Activated CD4-positive, alpha-beta T cell treated with anti-CD3 and anti-CD28 coated beads for 36 hours (primary cell): ENCODE measurements at regions not wholly inside any gene's neighbourhood (a gene's known extent, or its start where the extent isn't known, plus 50 kb on each side); places are given as distances from the start of the nearest gene placed in this dataset.

Experiments used
- ATAC-seq: fragments of 200-7000 bp; cut with Tn5 transposase; one replicate; pipeline ENCODE4 v1.10.0; 2021; ENCODE audit warnings: mild to moderate bottlenecking, moderate library complexity
- CTCF ChIA-PET: fragments of 350-600 bp; sonication (Branson Sonifier 250); formaldehyde crosslinking; loops from one replicate; lab custom pipeline; 2021; ENCODE audit warnings: antibody characterized with exemption; lab: Charles Lee
- POLR2A ChIA-PET: fragments of 350-600 bp; sonication (Branson Sonifier 250); formaldehyde crosslinking; loops from one replicate; lab custom pipeline; 2021; ENCODE audit warnings: antibody characterized with exemption, inconsistent platforms; lab: Charles Lee
- DNase-seq: peaks from one replicate; pipeline ENCODE4 v3.0.0-alpha.2; 2020
- H3K27ac Mint-ChIP-seq: one replicate; pipeline ENCODE4 v1.8.0; 2021; ENCODE audit warnings: mixed read lengths
- H3K27me3 Mint-ChIP-seq: one replicate; pipeline ENCODE4 v1.8.0; 2021; ENCODE audit warnings: mixed read lengths
- H3K36me3 Mint-ChIP-seq: one replicate; pipeline ENCODE4 v1.8.0; 2021; ENCODE audit warnings: low read depth, mixed read lengths
- H3K4me1 Mint-ChIP-seq: one replicate; pipeline ENCODE4 v1.8.0; 2021; ENCODE audit warnings: mixed read lengths
- H3K4me3 Mint-ChIP-seq: one replicate; pipeline ENCODE4 v1.8.0; 2021; ENCODE audit warnings: mild to moderate bottlenecking, moderate library complexity, mixed read lengths
- H3K9me3 Mint-ChIP-seq: one replicate; pipeline ENCODE4 v1.8.0; 2021; ENCODE audit warnings: low read depth, mixed read lengths
- intact Hi-C, 2 experiments: fragments of 100-400 bp; cut with DNase I in 1 of 2; cut with micrococcal nuclease in 1 of 2; formaldehyde crosslinking; loops; one replicate each; pipeline versions ENCODE4 v1.14.2 to v1.15.1; 2022 to 2024; cut with DNase I, micrococcal nuclease

DNA sequence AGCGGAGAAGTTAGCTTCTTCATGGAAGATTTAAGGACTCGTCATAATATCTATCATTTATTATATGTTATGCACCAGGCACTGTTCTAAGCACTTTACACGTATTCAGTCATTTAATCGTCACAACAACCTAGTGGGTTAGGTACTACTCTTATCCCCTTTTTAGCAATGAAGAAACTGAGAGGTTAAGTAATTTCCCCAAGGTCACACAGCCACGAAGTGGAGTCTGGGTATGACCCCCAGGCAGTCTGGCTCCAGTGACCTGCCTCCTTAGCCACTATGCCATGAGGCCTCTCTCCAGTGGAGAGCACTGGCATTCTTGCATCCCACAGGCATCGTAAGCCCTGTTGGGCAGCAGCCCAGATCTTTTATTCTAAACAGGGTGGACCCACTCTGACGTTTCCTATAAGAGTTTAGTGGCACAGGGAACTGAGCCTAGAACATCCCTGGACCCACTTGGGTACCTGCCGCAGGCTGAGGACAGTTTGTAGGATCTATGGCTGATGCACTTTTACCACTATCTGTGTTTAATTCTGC is 123.0 kb downstream of the NAV1 start:
- H3K27ac Mint-ChIP-seq, result no peak overlapping the region
- H3K27me3 Mint-ChIP-seq, result peaks cover 3% of the 10 kb centered on the region

GRCh38 chr1:201662646-201663045 is 123.7 kb downstream of the NAV1 start:
- ChIA-PET POLR2A (no interaction called here), CTCF (interaction anchor here (0.8 kb wide), 1 partner anchor 27 kb away, joined by 4 read pairs; no protein-coding TSS in a partner anchor)
- no peak for DNase-seq
- Mint-ChIP-seq H3K27me3 (peaks cover 3% of the 10 kb centered on the region), H3K9me3 (no peaks in the 10 kb centered on the region), H3K4me3 (no peak overlapping the region), H3K36me3 (no peaks in the 10 kb centered on the region), H3K4me1 (no peaks in the 10 kb centered on the region), H3K27ac (no peak overlapping the region)
- intact Hi-C loops, result no loop called here
- ATAC-seq, result no peak

More for the DNA sequence above, 123.0 kb downstream of the NAV1 start:
- H3K4me1 Mint-ChIP-seq, result no peaks in the 10 kb centered on the region
- no peak for ATAC-seq
- no peak for DNase-seq
- ChIA-PET POLR2A (interaction anchor here (0.6 kb wide), 1 partner anchor 11 kb away, joined by 3 read pairs; no protein-coding TSS in a partner anchor), CTCF (no interaction called here)
- no peaks in the 10 kb centered on the region for H3K9me3 Mint-ChIP-seq
- intact Hi-C loops, result no loop called here
- H3K4me3 Mint-ChIP-seq, result no peak overlapping the region
- H3K36me3 Mint-ChIP-seq, result no peaks in the 10 kb centered on the region

DNA sequence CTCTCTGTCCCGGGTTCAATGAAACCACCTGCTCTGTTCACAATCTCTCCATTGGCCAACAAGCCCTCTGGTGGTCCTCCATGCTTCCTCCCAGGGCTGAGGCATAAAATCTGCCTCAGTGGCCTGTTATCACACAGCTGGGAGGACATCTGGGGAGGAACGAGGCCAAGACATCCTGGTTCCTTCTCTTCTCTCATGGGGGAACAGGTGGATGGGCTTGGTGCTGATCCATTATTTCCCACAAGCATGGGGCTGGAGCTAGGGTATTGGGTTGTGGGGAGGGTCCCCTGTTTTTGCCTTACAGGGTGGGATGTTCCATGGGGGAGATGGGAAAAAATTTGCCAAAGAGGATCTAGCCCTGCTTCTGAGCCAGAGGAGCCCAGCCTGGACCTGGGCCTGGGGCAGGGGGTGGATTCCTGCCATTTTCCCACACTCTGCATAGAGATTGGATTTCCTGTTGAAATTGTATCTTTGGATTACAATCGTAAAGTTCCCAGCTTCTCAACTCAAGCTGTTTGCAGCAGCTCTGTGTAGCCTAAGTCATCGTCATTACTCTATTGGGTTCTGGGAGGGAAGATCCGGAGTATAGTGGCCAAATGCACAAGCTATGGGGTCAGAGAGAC is 124.7 kb downstream of the NAV1 start:
- ATAC-seq (no peak), DNase-seq (no peak)
- H3K27me3 Mint-ChIP-seq, result peaks cover 3% of the 10 kb centered on the region
- H3K36me3 Mint-ChIP-seq, result no peaks in the 10 kb centered on the region
- ChIA-PET CTCF (interaction anchor here (0.5 to 0.8 kb wide), 2 partner anchors 28 to 201 kb away, joined by 3 to 4 read pairs; no protein-coding TSS in a partner anchor), POLR2A (no interaction called here)
- intact Hi-C loops, result no loop called here
- H3K4me1 Mint-ChIP-seq, result no peaks in the 10 kb centered on the region
- H3K4me3 Mint-ChIP-seq, result no peak overlapping the region
- no peaks in the 10 kb centered on the region for H3K9me3 Mint-ChIP-seq
- H3K27ac Mint-ChIP-seq, result no peak overlapping the region

DNA sequence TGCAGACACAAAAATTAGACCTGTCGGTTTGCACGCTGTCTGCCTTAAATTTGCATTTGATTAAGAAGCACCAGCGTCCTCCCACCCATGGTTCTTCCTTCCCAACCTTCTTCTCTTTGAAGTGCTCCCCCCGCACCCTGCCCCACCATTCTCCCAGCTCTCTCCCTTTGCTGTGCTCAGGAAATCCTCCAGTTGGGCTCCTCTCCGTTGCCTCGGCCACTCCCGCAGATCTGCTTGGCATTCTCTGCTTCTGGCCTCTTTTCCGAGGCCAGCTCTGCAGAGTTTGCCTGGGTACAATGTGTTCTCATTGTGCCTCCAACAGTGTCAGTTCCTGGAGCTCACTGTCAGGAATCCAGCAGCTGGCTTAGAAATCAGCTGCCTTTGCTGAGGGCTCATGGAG is 126.1 kb downstream of the NAV1 start:
- Mint-ChIP-seq H3K9me3 (no peaks in the 10 kb centered on the region), H3K4me1 (no peaks in the 10 kb centered on the region), H3K36me3 (no peaks in the 10 kb centered on the region), H3K4me3 (no peak overlapping the region), H3K27me3 (peaks cover 3% of the 10 kb centered on the region), H3K27ac (no peak overlapping the region)
- CTCF ChIA-PET, result no interaction called here
- ATAC-seq, result no peak
- intact Hi-C loops, result no loop called here
- DNase-seq, result no peak
- POLR2A ChIA-PET, result no interaction called here

- no peak overlapping the region for H3K27ac Mint-ChIP-seq
- peaks cover 3% of the 10 kb centered on the region for H3K27me3 Mint-ChIP-seq
- H3K4me3 Mint-ChIP-seq, result no peak overlapping the region
- H3K4me1 Mint-ChIP-seq, result no peaks in the 10 kb centered on the region
- ChIA-PET CTCF (no interaction called here), POLR2A (no interaction called here)
- ATAC-seq, result no peak
- H3K9me3 Mint-ChIP-seq, result no peaks in the 10 kb centered on the region
- no peaks in the 10 kb centered on the region for H3K36me3 Mint-ChIP-seq
- no peak for DNase-seq
- intact Hi-C loops, result no loop called here
Observed at GRCh38 chr1:201666102-201666501, 127.2 kb downstream of the NAV1 start.

GRCh38 chr1:201666645-201667044 is 127.7 kb downstream of the NAV1 start:
- no peak overlapping the region for H3K4me3 Mint-ChIP-seq
- H3K27me3 Mint-ChIP-seq, result peaks cover 3% of the 10 kb centered on the region
- no peaks in the 10 kb centered on the region for H3K4me1 Mint-ChIP-seq
- H3K9me3 Mint-ChIP-seq, result no peaks in the 10 kb centered on the region
- ATAC-seq, result no peak
- no peaks in the 10 kb centered on the region for H3K36me3 Mint-ChIP-seq
- ChIA-PET POLR2A (no interaction called here), CTCF (interaction anchor here (1.0 kb wide), 1 partner anchor 42 kb away, joined by 3 read pairs; no protein-coding TSS in a partner anchor)
- no peak overlapping the region for H3K27ac Mint-ChIP-seq
- DNase-seq, result no peak
- intact Hi-C loops, result no loop called here

- POLR2A ChIA-PET, result no interaction called here
- intact Hi-C loops, result no loop called here
- CTCF ChIA-PET, result interaction anchor here (0.7 to 1.0 kb wide), 2 partner anchors 41 to 187 kb away, joined by 3 read pairs; no protein-coding TSS in a partner anchor
Observed at GRCh38 chr1:201667479-201667878, 128.6 kb downstream of the NAV1 start.

DNA sequence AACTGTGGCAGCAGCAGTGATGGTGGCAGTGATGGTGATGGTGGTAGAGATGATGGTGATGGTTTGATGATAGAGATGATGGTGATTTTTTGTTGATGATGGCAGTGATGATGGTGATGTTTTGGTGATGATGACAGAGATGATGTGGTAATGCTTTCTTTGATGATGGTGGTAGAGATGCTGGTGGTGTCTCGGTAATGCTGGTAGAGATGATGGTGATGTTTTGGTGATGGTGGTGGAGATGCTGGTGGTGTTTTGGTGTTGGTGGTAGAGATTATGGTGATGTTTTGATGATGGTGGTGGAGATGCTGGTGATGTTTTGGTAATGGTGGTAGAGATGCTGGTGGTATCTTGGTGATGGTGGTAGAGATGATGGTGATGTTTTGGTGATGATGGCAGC is 131.6 kb downstream of the NAV1 start:
- no peak overlapping the region for H3K4me3 Mint-ChIP-seq
- no peaks in the 10 kb centered on the region for H3K36me3 Mint-ChIP-seq
- peaks cover 3% of the 10 kb centered on the region for H3K4me1 Mint-ChIP-seq
- POLR2A ChIA-PET, result no interaction called here
- ATAC-seq (no peak), DNase-seq (no peak)
- H3K27ac Mint-ChIP-seq, result no peak overlapping the region
- peaks cover 3% of the 10 kb centered on the region for H3K27me3 Mint-ChIP-seq
- intact Hi-C loops, result no loop called here
- H3K9me3 Mint-ChIP-seq, result no peaks in the 10 kb centered on the region
- CTCF ChIA-PET, result no interaction called here

More at GRCh38 chr1:201667479-201667878, 128.6 kb downstream of the NAV1 start:
- no peak overlapping the region for H3K27ac Mint-ChIP-seq
- no peaks in the 10 kb centered on the region for H3K9me3 Mint-ChIP-seq
- H3K4me3 Mint-ChIP-seq, result no peak overlapping the region
- peaks cover 3% of the 10 kb centered on the region for H3K27me3 Mint-ChIP-seq
- no peaks in the 10 kb centered on the region for H3K4me1 Mint-ChIP-seq
- no peak for ATAC-seq
- no peak for DNase-seq
- H3K36me3 Mint-ChIP-seq, result no peaks in the 10 kb centered on the region

DNA sequence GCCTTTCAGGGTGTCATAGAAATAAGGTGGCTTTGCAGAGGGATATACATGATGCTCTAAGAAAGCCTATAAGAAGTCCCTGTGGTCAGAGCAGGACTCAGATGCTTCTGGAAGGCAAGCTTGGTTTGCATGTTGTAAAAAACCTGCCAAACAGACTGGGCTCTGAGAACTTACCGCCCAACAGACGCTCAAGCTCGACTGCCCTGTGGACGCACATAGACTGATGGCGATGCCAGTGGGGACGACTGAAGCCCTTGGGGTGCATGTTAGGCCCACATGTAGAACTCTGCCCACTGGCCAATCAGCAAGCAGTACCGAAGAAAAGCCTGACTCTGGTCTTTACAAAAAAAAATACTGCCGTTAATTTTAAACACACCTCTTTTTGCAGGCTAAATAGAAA is 133.8 kb downstream of the NAV1 start:
- ChIA-PET CTCF (interaction anchor here (0.5 to 1.5 kb wide), 3 partner anchors 71 to 520 kb away, joined by 3 to 5 read pairs (median 3); no protein-coding TSS in a partner anchor), POLR2A (no interaction called here)
- no peak for DNase-seq
- no peak for ATAC-seq
- intact Hi-C loops, result no loop called here
- Mint-ChIP-seq H3K27me3 (no peaks in the 10 kb centered on the region), H3K36me3 (no peaks in the 10 kb centered on the region), H3K27ac (no peak overlapping the region), H3K9me3 (no peaks in the 10 kb centered on the region), H3K4me1 (peaks cover 3% of the 10 kb centered on the region), H3K4me3 (no peak overlapping the region)

- Mint-ChIP-seq H3K4me3 (no peak overlapping the region), H3K27ac (no peak overlapping the region), H3K36me3 (no peaks in the 10 kb centered on the region), H3K27me3 (no peaks in the 10 kb centered on the region), H3K9me3 (no peaks in the 10 kb centered on the region), H3K4me1 (peaks cover 3% of the 10 kb centered on the region)
- ATAC-seq (no peak), DNase-seq (no peak)
- CTCF ChIA-PET, result interaction anchor here (0.5 to 0.8 kb wide), 2 partner anchors 71 to 520 kb away, joined by 3 read pairs; no protein-coding TSS in a partner anchor
- POLR2A ChIA-PET, result no interaction called here
- intact Hi-C loops, result no loop called here
Observed at GRCh38 chr1:201673093-201673492, 134.2 kb downstream of the NAV1 start.

DNA sequence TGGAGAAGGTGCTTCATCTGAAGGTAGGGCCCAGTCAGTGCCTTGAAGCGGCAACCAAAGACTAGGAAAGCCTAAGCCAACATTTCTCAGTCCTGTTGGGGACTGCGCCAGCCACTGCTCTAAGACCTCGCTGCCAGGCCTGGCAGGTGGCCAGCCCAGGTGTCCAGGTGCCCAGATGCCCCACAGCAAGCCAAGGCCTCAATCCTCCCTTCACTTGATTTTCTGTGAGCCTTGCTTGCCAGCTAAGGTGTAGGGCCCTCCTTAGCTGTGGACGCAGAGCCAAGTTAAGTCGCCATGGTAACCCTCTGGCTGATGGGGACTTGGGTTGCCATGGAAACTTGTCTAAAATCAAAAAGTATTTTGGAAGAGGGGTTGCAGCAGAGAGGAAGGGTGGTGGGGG is 135.0 kb downstream of the NAV1 start:
- POLR2A ChIA-PET, result no interaction called here
- DNase-seq (no peak), ATAC-seq (no peak)
- no peak overlapping the region for H3K4me3 Mint-ChIP-seq
- H3K9me3 Mint-ChIP-seq, result no peaks in the 10 kb centered on the region
- peaks cover 3% of the 10 kb centered on the region for H3K4me1 Mint-ChIP-seq
- H3K27ac Mint-ChIP-seq, result no peak overlapping the region
- CTCF ChIA-PET, result no interaction called here
- intact Hi-C loops, result no loop called here
- H3K36me3 Mint-ChIP-seq, result no peaks in the 10 kb centered on the region
- H3K27me3 Mint-ChIP-seq, result no peaks in the 10 kb centered on the region

DNA sequence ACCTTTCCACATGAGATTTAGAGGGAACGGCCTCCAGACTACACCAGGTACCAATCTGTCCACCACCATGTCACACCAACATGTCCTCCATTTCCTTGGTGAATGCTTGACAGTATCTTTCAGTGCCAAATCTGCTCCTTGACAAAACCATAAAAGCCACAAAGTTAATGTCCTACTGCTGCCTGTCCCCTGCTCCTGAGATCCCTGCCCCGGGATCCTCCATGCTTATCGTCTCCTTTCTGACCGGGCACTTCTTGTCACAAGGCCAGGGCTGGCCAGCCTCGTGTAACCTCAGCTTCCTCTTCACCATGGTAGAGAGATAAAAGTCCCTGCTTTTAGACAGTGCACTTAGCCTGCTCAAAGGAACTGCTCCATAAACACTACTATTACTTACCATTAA is 136.2 kb downstream of the NAV1 start:
- DNase-seq (no peak), ATAC-seq (no peak)
- ChIA-PET POLR2A (no interaction called here), CTCF (no interaction called here)
- Mint-ChIP-seq H3K36me3 (no peaks in the 10 kb centered on the region), H3K27me3 (no peaks in the 10 kb centered on the region), H3K4me3 (no peak overlapping the region), H3K27ac (no peak overlapping the region), H3K9me3 (no peaks in the 10 kb centered on the region), H3K4me1 (peaks cover 3% of the 10 kb centered on the region)
- intact Hi-C loops, result no loop called here
